DND-41 (cell line): ENCODE measurements at regions not wholly inside any gene's neighbourhood (a gene's known extent, or its start where the extent isn't known, plus 50 kb on each side); places are given as distances from the start of the nearest gene placed in this dataset.

ENCODE experiments used
- ATAC-seq: fragments of 200-7000 bp; cut with Tn5 transposase; 3 replicates; pipeline ENCODE4 v1.9.1; 2021; ENCODE audit warnings: low read depth; ENCODE audit not compliant: insufficient read depth
- DNase-seq: peaks from one replicate; pipeline ENCODE4 v3.0.0-alpha.2; 2020
- H2AFZ ChIP-seq: 2 replicates; pipeline ENCODE4 v1.6.0; 2012; ENCODE audit warnings: low read depth, low read length
- H3K27ac ChIP-seq: 2 replicates; pipeline ENCODE4 v1.5.1; 2012; ENCODE audit warnings: low read length, inconsistent platforms
- H3K27me3 ChIP-seq: fragments of 200-600 bp; sonication (generic); 2 replicates; pipeline ENCODE4 v1.6.0; 2012; ENCODE audit warnings: low read length, mild to moderate bottlenecking, inconsistent platforms; ENCODE audit not compliant: insufficient read depth, poor library complexity
- H3K36me3 ChIP-seq: 2 replicates; pipeline ENCODE4 v1.5.1; 2012; ENCODE audit warnings: low read length, inconsistent platforms; ENCODE audit not compliant: insufficient read depth
- H3K4me1 ChIP-seq: 2 replicates; pipeline ENCODE4 v1.5.1; 2012; ENCODE audit warnings: mild to moderate bottlenecking, low read length; ENCODE audit not compliant: insufficient read depth
- H3K4me2 ChIP-seq: 2 replicates; pipeline ENCODE4 v1.6.0; 2012; ENCODE audit warnings: mild to moderate bottlenecking, moderate library complexity, low read length, inconsistent platforms; ENCODE audit not compliant: insufficient read depth
- H3K4me3 ChIP-seq, 2 experiments: fragments of 200-600 bp in 1 of 2; shearing (Covaris generic) in 1 of 2; 2 replicates each; pipeline ENCODE4 v1.5.1; 2012 to 2016; ENCODE audit warnings: inconsistent platforms in 2 of 2, low read length in 2 of 2, mild to moderate bottlenecking in 2 of 2, low read depth in 1 of 2, moderate library complexity in 1 of 2
- H3K79me2 ChIP-seq: 2 replicates; pipeline ENCODE4 v1.6.0; 2012; ENCODE audit warnings: low read length, inconsistent platforms; ENCODE audit not compliant: insufficient read depth
- H3K9ac ChIP-seq: 2 replicates; pipeline ENCODE4 v1.6.0; 2012; ENCODE audit warnings: low read depth, mild to moderate bottlenecking, inconsistent platforms, low read length, moderate library complexity
- H3K9me3 ChIP-seq: 2 replicates; pipeline ENCODE4 v1.5.1; 2012; ENCODE audit warnings: low read length, moderate library complexity, mild to moderate bottlenecking, inconsistent platforms; ENCODE audit not compliant: insufficient read depth, severe bottlenecking
- H4K20me1 ChIP-seq: 2 replicates; pipeline ENCODE4 v1.6.0; 2012; ENCODE audit warnings: low read length; ENCODE audit not compliant: insufficient read depth
- EZH2 ChIP-seq: IDR thresholded peaks from 3 replicates; pipeline ENCODE4 v1.6.1; 2012; ENCODE audit warnings: borderline replicate concordance, low read depth, mild to moderate bottlenecking, moderate library complexity, low read length, inconsistent platforms; ENCODE audit not compliant: severe bottlenecking
- TF ChIP-seq, protein P1 (sequence below): IDR thresholded peaks from 2 replicates; pipeline ENCODE4 v1.5.1; 2012; ENCODE audit warnings: borderline replicate concordance, low read length, moderate library complexity, mild to moderate bottlenecking; ENCODE audit not compliant: poor library complexity, severe bottlenecking; ENCODE audit errors: extremely low read depth

DNA sequence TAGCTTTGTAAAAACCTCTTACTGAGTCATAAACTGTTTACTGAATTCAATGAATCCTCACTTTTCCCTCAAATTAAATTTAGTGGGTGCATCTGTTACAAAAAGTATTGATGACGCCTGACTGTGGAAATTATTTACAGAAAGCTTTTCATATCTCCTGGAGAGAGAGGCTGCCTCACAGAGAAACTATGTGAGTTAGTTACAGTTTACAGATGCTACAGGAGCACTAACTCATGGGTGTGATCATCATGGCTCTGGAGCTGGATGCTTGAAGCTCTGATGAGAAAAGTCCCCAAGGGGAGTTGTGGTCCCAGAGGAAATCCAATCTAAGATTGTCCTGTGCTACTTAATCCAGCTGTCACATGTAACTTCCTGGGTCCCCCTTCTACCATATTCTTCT, 590.8 kb downstream of the LMO7 start:
- no peaks in the 10 kb centered on the region for H3K79me2 ChIP-seq
- H2AFZ ChIP-seq: no peak overlapping the region
- H3K4me1 ChIP-seq: no peaks in the 10 kb centered on the region
- H3K36me3 ChIP-seq: no peaks in the 10 kb centered on the region
- H3K9ac ChIP-seq: no peak overlapping the region
- ATAC-seq (no peak), DNase-seq (no peak)
- TF ChIP-seq, protein P1, sequence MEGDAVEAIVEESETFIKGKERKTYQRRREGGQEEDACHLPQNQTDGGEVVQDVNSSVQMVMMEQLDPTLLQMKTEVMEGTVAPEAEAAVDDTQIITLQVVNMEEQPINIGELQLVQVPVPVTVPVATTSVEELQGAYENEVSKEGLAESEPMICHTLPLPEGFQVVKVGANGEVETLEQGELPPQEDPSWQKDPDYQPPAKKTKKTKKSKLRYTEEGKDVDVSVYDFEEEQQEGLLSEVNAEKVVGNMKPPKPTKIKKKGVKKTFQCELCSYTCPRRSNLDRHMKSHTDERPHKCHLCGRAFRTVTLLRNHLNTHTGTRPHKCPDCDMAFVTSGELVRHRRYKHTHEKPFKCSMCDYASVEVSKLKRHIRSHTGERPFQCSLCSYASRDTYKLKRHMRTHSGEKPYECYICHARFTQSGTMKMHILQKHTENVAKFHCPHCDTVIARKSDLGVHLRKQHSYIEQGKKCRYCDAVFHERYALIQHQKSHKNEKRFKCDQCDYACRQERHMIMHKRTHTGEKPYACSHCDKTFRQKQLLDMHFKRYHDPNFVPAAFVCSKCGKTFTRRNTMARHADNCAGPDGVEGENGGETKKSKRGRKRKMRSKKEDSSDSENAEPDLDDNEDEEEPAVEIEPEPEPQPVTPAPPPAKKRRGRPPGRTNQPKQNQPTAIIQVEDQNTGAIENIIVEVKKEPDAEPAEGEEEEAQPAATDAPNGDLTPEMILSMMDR: no peak
- TF ChIP-seq EZH2: no peak
- H3K9me3 ChIP-seq: no peaks in the 10 kb centered on the region
- no peak overlapping the region for H3K27ac ChIP-seq
- no peak overlapping the region for H3K4me3 ChIP-seq
- H4K20me1 ChIP-seq: no peaks in the 10 kb centered on the region
- H3K27me3 ChIP-seq: no peaks in the 10 kb centered on the region
- no peak overlapping the region for H3K4me2 ChIP-seq

DNA sequence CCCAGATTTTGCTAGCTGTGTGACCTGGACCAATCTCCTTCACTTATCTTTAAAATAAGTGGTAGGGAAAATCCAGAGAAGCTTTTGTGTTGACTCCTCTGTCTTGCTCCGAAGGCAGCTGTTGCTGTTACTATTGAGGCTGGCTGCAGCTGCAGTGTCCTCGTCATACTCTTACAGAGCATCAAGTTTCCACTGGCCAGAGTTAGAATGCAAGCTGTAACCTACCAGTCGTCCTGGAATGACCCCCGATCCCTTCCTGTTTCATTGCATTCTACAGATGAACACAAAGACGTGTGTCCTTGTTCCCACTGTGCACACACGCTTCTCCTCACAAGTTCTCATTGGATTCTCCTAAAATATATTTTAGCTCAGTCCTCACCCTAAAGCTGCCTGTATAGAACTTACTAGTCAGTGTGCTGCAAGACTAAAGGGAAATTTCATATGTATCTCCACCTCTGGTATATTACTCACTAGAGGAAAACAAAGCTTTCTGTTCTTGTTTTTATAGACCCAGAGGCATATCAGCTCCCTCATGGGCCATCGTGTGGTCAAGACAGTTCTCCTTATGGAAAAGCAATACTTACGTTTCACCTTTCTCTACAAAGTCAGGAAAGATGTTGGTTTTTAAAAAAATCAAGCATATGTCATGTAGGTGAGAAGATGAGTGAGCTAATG, 589.8 kb downstream of the LMO7 start:
- Histone ChIP-seq H2AFZ (no peak overlapping the region), H3K9me3 (no peaks in the 10 kb centered on the region), H4K20me1 (no peaks in the 10 kb centered on the region), H3K79me2 (no peaks in the 10 kb centered on the region), H3K4me3 (no peak overlapping the region), H3K9ac (no peak overlapping the region), H3K27me3 (no peaks in the 10 kb centered on the region), H3K4me1 (no peaks in the 10 kb centered on the region), H3K4me2 (no peak overlapping the region), H3K27ac (no peak overlapping the region), H3K36me3 (no peaks in the 10 kb centered on the region)
- no peak for ATAC-seq
- DNase-seq: no peak
- no peak for TF ChIP-seq EZH2
- TF ChIP-seq, protein P1: no peak

DNA sequence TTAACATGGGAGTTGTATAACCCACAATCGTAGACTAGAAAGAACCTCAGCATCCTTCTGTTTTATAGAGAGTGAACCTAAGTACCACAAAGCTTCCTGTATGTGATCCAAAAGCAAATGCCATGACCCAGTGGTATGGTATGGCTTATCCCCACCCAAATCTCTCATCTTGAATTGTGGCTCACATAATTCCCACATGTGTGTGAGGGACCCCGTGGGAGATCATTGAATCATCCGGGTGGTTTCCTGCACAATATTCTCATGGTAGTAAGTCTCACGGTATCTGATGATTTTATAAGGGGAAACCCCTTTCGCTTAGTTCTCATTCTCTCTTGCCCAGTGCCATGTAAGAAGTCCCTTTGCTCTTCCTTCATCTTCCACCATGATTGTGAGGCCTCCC, 587.9 kb downstream of the LMO7 start:
- Histone ChIP-seq H3K4me3 (no peak overlapping the region), H3K9me3 (no peaks in the 10 kb centered on the region), H3K4me2 (no peak overlapping the region), H3K27ac (no peak overlapping the region), H3K4me1 (no peaks in the 10 kb centered on the region), H3K9ac (no peak overlapping the region), H3K79me2 (no peaks in the 10 kb centered on the region), H2AFZ (no peak overlapping the region), H3K27me3 (no peaks in the 10 kb centered on the region), H4K20me1 (no peaks in the 10 kb centered on the region), H3K36me3 (no peaks in the 10 kb centered on the region)
- ATAC-seq (no peak), DNase-seq (no peak)
- TF ChIP-seq EZH2: no peak
- TF ChIP-seq, protein P1: no peak

GRCh38 chr13:76223565-76223964, 587.4 kb downstream of the LMO7 start:
- no peaks in the 10 kb centered on the region for H3K79me2 ChIP-seq
- no peak overlapping the region for H3K27ac ChIP-seq
- ATAC-seq: no peak
- H3K4me2 ChIP-seq: no peak overlapping the region
- H3K9me3 ChIP-seq: no peaks in the 10 kb centered on the region
- H3K9ac ChIP-seq: no peak overlapping the region
- DNase-seq: no peak
- H2AFZ ChIP-seq: no peak overlapping the region
- H3K4me3 ChIP-seq: no peak overlapping the region
- H3K27me3 ChIP-seq: no peaks in the 10 kb centered on the region
- H3K36me3 ChIP-seq: no peaks in the 10 kb centered on the region
- H4K20me1 ChIP-seq: no peaks in the 10 kb centered on the region
- H3K4me1 ChIP-seq: no peaks in the 10 kb centered on the region
- TF ChIP-seq EZH2: no peak
- TF ChIP-seq, protein P1: no peak
